NCI-H460 (cell line): ENCODE measurements at regions not wholly inside any gene's neighbourhood (a gene's known extent, or its start where the extent isn't known, plus 50 kb on each side); places are given as distances from the start of the nearest gene placed in this dataset.

Source experiments
- DNase-seq: peaks from one replicate; pipeline ENCODE4 v3.0.0-alpha.2; 2016; ENCODE audit warnings: low read depth; ENCODE audit errors: extremely low read depth

- DNase-seq, result no peak
Measured at GRCh38 chrY:14997496-14997895, 473.2 kb downstream of the NLGN4Y start.

- DNase-seq, result peak; percentile 29
Measured at GRCh38 chrY:15000013-15000412, 475.7 kb downstream of the NLGN4Y start.
